ENCODE measurements at regions not wholly inside any gene's neighbourhood (a gene's known extent, or its start where the extent isn't known, plus 50 kb on each side); places are given as distances from the start of the nearest gene placed in this dataset.
"Not testable (repeated sequence)": the region's sequence is repeated elsewhere in the genome, so short reads cannot be mapped to it uniquely, and the experiment has no call there.

DNA sequence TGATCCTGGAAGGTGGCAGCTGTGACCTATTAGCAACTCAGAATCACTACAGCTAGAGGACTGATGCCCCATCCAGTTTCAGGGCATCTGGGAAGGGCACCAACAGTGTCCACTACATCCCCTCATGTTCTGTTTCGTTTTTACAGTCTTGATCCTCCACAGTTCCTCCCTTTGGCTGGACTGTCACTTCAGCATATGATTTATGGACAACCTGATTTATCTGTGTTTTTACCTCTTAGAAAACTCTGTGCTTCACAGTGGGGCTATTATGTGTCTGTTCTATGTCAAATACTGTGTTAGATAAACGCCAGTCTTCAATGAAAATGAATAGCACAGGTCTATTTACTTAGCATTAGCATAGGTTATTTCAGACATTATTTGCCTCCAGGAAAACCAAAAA lies 63.1 kb upstream of the GRPR start:
- FAIRE-seq (no peak), DNase-seq (ENCODE audit: low read depth, low spot score) (no peak)
- no peak overlapping the region for H2AFZ ChIP-seq (ENCODE audit: low read depth, low read length)
- TF ChIP-seq FOS (IDR thresholded peaks at IDR 0.05; ENCODE audit: borderline replicate concordance, insufficient read depth, low read length) = no peak
- TF ChIP-seq EZH2 (IDR thresholded peaks at IDR 0.05; ENCODE audit: borderline replicate concordance, low read depth, low read length, severe bottlenecking) = no peak
- no peak for TF ChIP-seq JUN (IDR thresholded peaks at IDR 0.05; ENCODE audit: borderline replicate concordance, insufficient read depth, insufficient read length, low read depth)
- TF ChIP-seq POLR2A (IDR thresholded peaks at IDR 0.05; ENCODE audit: low read depth, low read length) = no peak
- TF ChIP-seq GATA2 (IDR thresholded peaks at IDR 0.05; ENCODE audit: insufficient read depth, insufficient read length, low read depth, low read length) = no peak
- TF ChIP-seq, protein P1, sequence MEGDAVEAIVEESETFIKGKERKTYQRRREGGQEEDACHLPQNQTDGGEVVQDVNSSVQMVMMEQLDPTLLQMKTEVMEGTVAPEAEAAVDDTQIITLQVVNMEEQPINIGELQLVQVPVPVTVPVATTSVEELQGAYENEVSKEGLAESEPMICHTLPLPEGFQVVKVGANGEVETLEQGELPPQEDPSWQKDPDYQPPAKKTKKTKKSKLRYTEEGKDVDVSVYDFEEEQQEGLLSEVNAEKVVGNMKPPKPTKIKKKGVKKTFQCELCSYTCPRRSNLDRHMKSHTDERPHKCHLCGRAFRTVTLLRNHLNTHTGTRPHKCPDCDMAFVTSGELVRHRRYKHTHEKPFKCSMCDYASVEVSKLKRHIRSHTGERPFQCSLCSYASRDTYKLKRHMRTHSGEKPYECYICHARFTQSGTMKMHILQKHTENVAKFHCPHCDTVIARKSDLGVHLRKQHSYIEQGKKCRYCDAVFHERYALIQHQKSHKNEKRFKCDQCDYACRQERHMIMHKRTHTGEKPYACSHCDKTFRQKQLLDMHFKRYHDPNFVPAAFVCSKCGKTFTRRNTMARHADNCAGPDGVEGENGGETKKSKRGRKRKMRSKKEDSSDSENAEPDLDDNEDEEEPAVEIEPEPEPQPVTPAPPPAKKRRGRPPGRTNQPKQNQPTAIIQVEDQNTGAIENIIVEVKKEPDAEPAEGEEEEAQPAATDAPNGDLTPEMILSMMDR (IDR thresholded peaks at IDR 0.05; ENCODE audit: extremely low read depth in 1 of 2, insufficient read depth in 1 of 2, low read depth in 1 of 2, low read length in 2 of 2) = no peak
- TF ChIP-seq, protein P2, sequence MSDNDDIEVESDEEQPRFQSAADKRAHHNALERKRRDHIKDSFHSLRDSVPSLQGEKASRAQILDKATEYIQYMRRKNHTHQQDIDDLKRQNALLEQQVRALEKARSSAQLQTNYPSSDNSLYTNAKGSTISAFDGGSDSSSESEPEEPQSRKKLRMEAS (IDR thresholded peaks at IDR 0.05; ENCODE audit: insufficient read depth, insufficient read length) = no peak
- TF ChIP-seq POLR2AphosphoS5 (IDR thresholded peaks at IDR 0.05; ENCODE audit: insufficient read depth, low read depth, low read length) = no peak
- H3K4me1 ChIP-seq (ENCODE audit: control insufficient read depth, extremely low read depth, insufficient read depth, low read length) = no peaks in the 10 kb centered on the region
- H3K27ac ChIP-seq (ENCODE audit: insufficient read depth, low read depth, low read length) = no peak overlapping the region
- H3K9ac ChIP-seq (replicated peaks; ENCODE audit: extremely low read depth, insufficient read depth, low read length) = no peak overlapping the region
- H3K9me1 ChIP-seq (replicated peaks; ENCODE audit: control insufficient read depth, extremely low read depth, insufficient read depth, low read length) = no peaks in the 10 kb centered on the region
- H3K4me3 ChIP-seq (replicated peaks in 1 of 3; ENCODE audit: insufficient read depth in 1 of 3, low read depth in 1 of 3, low read length in 3 of 3) = no peak overlapping the region
- POLR2A ChIA-PET = no interaction called here
- H3K36me3 ChIP-seq (ENCODE audit: control insufficient read depth in 2 of 2, extremely low read depth in 1 of 2, insufficient read depth in 2 of 2, low read length in 2 of 2) = no peaks in the 10 kb centered on the region
- CTCF ChIA-PET = no interaction called here
- no peak overlapping the region for H3K4me2 ChIP-seq (ENCODE audit: insufficient read depth, low read length)
- no peaks in the 10 kb centered on the region for H3K79me2 ChIP-seq (ENCODE audit: control insufficient read depth, insufficient read depth, low read length)
- BruUV-seq (replicated peaks) = no TSS peak
- dilution Hi-C loops (cut with MboI; ENCODE audit: extremely low pct_ligation_motif_present, low sequenced_read_pairs) = no loop called here
- no peaks in the 10 kb centered on the region for H4K20me1 ChIP-seq (replicated peaks; ENCODE audit: control insufficient read depth, extremely low read depth, insufficient read depth, low read length)
- intact Hi-C loops (cut with micrococcal nuclease) = no loop called here
- H3K27me3 ChIP-seq (ENCODE audit: control insufficient read depth in 2 of 2, insufficient read depth in 2 of 2, low read length in 2 of 2) = no peaks in the 10 kb centered on the region
- H3K9me3 ChIP-seq (replicated peaks; ENCODE audit: control insufficient read depth, insufficient read depth, low read length) = no peaks in the 10 kb centered on the region

DNA sequence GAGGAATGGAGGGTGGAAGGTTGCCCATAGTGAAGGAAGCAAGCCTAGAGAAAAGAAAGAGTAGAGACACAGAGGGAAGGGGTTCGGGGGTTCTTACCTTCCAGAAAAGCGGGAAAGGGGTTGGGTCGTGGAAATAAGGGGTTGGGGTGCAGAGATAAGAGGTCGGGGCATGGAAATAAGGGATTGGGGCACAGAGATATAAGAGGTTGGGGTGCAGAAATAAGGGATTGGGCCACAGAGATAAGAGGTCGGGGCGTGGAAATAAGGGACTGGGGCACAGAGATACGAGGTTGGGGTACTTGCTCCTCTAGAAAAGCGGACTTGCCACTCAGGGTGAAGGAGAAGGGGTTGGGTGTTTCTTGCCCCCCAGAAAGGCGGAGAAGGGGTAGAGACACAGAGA lies 74.2 kb upstream of the GRPR start:
- POLR2A ChIA-PET; BruUV-seq (replicated peaks); intact Hi-C loops (cut with micrococcal nuclease): not testable (repeated sequence)

More for the DNA sequence above, 74.2 kb upstream of the GRPR start:
- CTCF ChIA-PET; H3K4me2 ChIP-seq (ENCODE audit: insufficient read depth, low read length); H2AFZ ChIP-seq (ENCODE audit: low read depth, low read length); H3K27me3 ChIP-seq (ENCODE audit: control insufficient read depth in 2 of 2, insufficient read depth in 2 of 2, low read length in 2 of 2); H3K79me2 ChIP-seq (ENCODE audit: control insufficient read depth, insufficient read depth, low read length); FAIRE-seq; H3K27ac ChIP-seq (ENCODE audit: insufficient read depth, low read depth, low read length); H3K9ac ChIP-seq (replicated peaks; ENCODE audit: extremely low read depth, insufficient read depth, low read length); H3K36me3 ChIP-seq (ENCODE audit: control insufficient read depth in 2 of 2, extremely low read depth in 1 of 2, insufficient read depth in 2 of 2, low read length in 2 of 2); H4K20me1 ChIP-seq (replicated peaks; ENCODE audit: control insufficient read depth, extremely low read depth, insufficient read depth, low read length); dilution Hi-C loops (cut with MboI; ENCODE audit: extremely low pct_ligation_motif_present, low sequenced_read_pairs); H3K4me3 ChIP-seq (replicated peaks in 1 of 3; ENCODE audit: insufficient read depth in 1 of 3, low read depth in 1 of 3, low read length in 3 of 3); DNase-seq (ENCODE audit: low read depth, low spot score); H3K9me1 ChIP-seq (replicated peaks; ENCODE audit: control insufficient read depth, extremely low read depth, insufficient read depth, low read length); H3K9me3 ChIP-seq (replicated peaks; ENCODE audit: control insufficient read depth, insufficient read depth, low read length); H3K4me1 ChIP-seq (ENCODE audit: control insufficient read depth, extremely low read depth, insufficient read depth, low read length): not testable (repeated sequence)
